SH-SY5Y (cell line): ENCODE measurements at regions not wholly inside any gene's neighbourhood (a gene's known extent, or its start where the extent isn't known, plus 50 kb on each side); places are given as distances from the start of the nearest gene placed in this dataset.
A peak's percentile ranks its signal among the peaks of the same experiment; 100 is the strongest.

Experiments
- GATA2 ChIP-seq: IDR thresholded peaks from 2 replicates; pipeline ENCODE4 v1.6.1; 2011; ENCODE audit warnings: mild to moderate bottlenecking, low read depth, low read length
- GATA3 ChIP-seq: IDR thresholded peaks from 2 replicates; pipeline ENCODE4 v1.6.1; 2011; ENCODE audit warnings: low read depth, mild to moderate bottlenecking, low read length, moderate library complexity

DNA sequence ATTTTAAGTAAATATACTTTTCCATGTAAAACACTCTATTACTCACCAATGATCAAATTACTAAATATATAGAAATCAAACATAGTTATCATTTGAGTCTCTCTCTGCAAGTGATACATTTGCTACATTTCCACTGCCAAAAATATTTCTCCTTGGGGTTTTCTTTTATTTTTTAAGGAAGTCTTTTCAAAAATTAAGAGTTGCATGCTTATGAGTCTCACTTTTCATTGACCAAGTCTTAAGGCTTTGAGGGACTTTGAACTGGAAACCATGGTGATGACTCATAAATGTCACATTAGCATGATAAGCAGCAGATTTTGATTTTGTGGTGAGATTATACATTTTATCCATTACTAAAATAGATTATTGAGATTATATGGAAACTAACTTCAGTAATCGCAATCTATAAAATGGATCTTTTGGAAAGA is 152.9 kb downstream of the FAM124B start:
- TF ChIP-seq GATA3 = no peak
- no peak for TF ChIP-seq GATA2

GRCh38 chr2:224242561-224242960 is 159.3 kb downstream of the FAM124B start:
- no peak for TF ChIP-seq GATA2
- no peak for TF ChIP-seq GATA3

DNA sequence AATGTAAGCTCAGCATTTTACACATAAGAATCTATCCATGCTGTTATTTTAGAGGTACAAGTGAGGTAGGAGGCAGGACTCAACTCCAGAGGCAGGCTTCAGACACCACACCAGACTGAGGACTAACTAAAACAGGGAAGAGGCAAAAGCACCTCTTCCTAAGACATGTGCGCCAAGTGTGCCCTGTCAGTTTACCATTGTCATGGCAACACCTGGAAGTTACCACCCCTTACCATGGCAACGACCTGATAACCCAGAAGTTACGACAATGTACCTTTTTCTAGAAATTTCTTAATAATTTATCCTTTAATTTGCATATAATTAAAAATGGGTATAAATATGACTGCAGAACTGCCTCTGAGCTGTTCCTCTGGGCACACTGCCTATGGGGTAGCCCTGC is 160.1 kb downstream of the FAM124B start:
- TF ChIP-seq GATA2 (no peak), GATA3 (no peak)

- TF ChIP-seq GATA2 = no peak
- TF ChIP-seq GATA3 = no peak
These were observed 160.9 kb downstream of the FAM124B start for GRCh38 chr2:224241001-224241400.

DNA sequence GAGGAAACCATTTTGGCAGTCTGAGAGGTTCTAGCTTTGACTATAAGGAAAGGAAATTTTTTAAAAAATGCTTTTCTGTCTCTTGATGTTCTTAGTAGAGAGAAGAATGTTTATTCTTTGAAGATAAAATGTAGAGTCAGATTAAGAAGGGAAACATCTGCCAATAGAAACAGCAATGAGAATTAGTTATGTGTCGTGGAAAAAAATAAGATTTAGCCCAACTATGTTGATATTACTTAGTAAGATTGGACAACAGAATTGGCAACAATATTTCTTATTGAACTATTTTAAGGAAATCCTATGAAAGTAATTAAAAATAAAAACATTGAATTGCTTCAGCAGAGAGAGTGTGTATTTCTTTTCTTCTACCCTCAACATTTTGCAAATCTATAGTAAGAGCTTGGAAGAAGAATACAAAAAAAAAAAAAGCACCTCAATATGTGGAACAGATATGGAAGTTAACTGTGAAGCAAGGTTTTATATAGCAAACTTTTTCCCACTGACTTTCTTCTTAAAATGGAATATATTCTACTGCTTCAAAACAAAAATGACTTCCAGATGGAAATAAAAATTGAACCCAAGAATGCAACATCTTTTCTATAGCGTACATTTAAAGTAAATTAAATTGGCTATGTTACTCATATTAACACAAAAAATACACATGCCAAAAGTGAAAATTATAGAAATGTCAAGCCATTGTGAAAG is 177.9 kb downstream of the FAM124B start:
- no peak for TF ChIP-seq GATA3
- no peak for TF ChIP-seq GATA2

- TF ChIP-seq GATA3 (no peak), GATA2 (no peak)
These were observed 178.9 kb downstream of the FAM124B start for GRCh38 chr2:224222974-224223373.

- TF ChIP-seq GATA2 = no peak
These were observed 179.6 kb downstream of the FAM124B start for GRCh38 chr2:224222291-224222690.

DNA sequence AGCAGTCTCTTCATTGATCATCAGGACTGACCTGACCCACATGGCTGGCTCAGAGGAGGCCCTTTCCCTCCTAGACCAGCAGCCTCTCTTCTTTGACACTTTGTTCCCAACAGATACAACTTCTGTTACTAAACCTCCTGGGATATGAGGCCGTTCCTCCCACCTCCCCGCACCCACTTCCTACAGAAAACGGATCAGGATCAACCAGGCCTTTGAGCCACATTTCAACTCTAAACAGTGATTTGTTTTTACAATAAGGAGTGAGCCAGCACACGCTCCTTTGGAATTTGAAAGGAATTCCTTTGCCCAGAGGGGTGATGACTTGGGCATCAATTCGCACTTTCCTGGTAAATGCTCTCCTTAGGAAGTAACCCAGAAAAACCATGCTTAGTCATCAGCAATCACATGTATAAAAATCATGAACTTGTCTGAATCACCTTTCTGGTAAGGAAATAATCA is 180.4 kb downstream of the FAM124B start:
- TF ChIP-seq GATA3 = no peak
- TF ChIP-seq GATA2 = no peak

GRCh38 chr2:224220586-224221255 is 181.2 kb downstream of the FAM124B start:
- TF ChIP-seq GATA3 (no peak), GATA2 (no peak)

GRCh38 chr2:224219781-224220180 is 180.7 kb upstream of the SERPINE2 start:
- TF ChIP-seq GATA2 (no peak), GATA3 (no peak)

GRCh38 chr2:224217962-224218347 is 178.9 kb upstream of the SERPINE2 start:
- TF ChIP-seq GATA3 (no peak), GATA2 (no peak)

GRCh38 chr2:224217233-224217961 is 178.3 kb upstream of the SERPINE2 start:
- TF ChIP-seq GATA3 (no peak), GATA2 (no peak)

- TF ChIP-seq GATA3 (no peak), GATA2 (no peak)
These were observed 174.3 kb upstream of the SERPINE2 start for GRCh38 chr2:224213396-224213795.

DNA sequence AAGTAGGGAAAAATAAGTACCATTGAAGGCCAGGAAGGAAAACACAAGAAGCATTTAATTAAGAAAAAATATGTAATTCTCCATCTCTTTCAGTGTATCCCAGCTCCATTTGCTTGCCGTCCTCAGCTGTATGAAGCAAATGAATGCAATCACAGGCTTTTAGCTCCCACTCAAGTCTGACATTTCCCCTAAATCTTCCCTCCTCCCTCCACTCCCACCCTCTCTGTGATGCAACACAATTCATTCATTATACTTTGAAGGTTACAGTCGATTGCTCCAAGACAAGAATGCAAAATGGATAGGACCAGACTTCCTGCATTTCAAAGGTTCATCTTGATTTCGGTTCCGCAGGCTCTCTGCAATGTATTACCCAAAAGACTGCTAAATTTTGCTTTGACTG is 172.7 kb upstream of the SERPINE2 start:
- no peak for TF ChIP-seq GATA2
- TF ChIP-seq GATA3 = no peak

DNA sequence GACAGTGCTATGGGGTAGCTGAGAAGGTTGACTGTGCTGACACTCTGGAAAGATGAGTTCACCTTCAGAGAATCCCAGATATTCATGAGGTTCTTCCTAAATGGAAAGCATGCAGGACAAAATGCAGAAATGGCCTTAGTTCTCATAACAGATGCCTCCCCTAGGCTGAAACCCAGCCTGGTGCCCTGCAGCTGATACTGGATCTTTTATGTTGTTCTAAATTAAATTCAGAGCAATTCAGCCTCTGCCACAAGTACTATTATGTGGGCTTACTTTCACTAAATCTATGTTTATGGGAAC is 172.0 kb upstream of the SERPINE2 start:
- TF ChIP-seq GATA3 = no peak
- 0 out of 2 replicates have a peak, but pooled peaks have one; percentile 24 for TF ChIP-seq GATA2
